Right atrium auricular region (tissue), 2 donors: ENCODE measurements at regions not wholly inside any gene's neighbourhood (a gene's known extent, or its start where the extent isn't known, plus 50 kb on each side); places are given as distances from the start of the nearest gene placed in this dataset.
"Not testable (repeated sequence)": the region's sequence is repeated elsewhere in the genome, so short reads cannot be mapped to it uniquely, and the experiment has no call there.

ENCODE experiments used
- DNase-seq: peaks from one replicate; pipeline ENCODE4 v3.0.0-alpha.2; 2019; ENCODE audit warnings: low spot score
- H3K27ac ChIP-seq, 2 donors: fragments of 200-600 bp; sonication (generic); 1 replicate in 1 of 2; 2 replicates in 1 of 2; pipeline ENCODE4 v1.5.1; 2016 to 2019
- H3K27me3 ChIP-seq, 2 donors: fragments of 200-600 bp; sonication (generic); one replicate each; pipeline versions ENCODE4 v1.5.1 to v1.6.0; 2017 to 2019
- H3K36me3 ChIP-seq: fragments of 200-600 bp; sonication (generic); one replicate; pipeline ENCODE4 v1.5.1; 2016
- H3K4me1 ChIP-seq, 2 donors: fragments of 200-600 bp; sonication (generic); one replicate each; pipeline versions ENCODE4 v1.5.1 to v1.6.0; 2017 to 2019
- H3K4me3 ChIP-seq, 2 donors: fragments of 200-600 bp; sonication (generic); 1 replicate in 1 of 2; 2 replicates in 1 of 2; pipeline ENCODE4 v1.5.1; 2017 to 2019; ENCODE audit warnings: mild to moderate bottlenecking in 1 of 2, moderate library complexity in 1 of 2
- H3K9me3 ChIP-seq, 2 donors: fragments of 200-600 bp; sonication (generic); one replicate each; pipeline ENCODE4 v1.5.1; 2019
- CTCF ChIP-seq, 2 donors: fragments of 200-600 bp; sonication (generic); IDR thresholded peaks; one replicate each; pipeline ENCODE4 v1.5.1; 2019; ENCODE audit warnings: antibody characterized with exemption in 2 of 2

DNA sequence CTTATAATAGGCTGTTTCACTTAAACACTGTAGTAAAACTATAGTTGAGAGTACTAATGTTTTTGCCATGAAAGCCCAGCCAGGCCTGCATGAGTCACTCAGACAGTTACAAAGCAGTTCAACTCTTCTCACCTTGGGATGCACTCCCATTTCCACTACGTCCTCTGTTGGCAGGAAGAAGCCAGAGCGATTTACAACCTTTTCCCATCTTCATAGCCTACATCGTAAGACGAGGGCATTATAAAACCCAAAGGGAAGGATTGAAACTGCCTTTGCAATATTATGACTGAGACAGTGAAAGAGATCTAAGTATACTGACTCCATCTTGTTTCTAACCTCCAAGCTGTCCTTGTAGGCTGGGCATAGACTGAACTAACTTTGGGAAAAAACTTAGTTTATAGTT, 71.8 kb upstream of the CSF1 start:
- peak; percentile 42 for DNase-seq
- TF ChIP-seq CTCF (IDR thresholded peaks at IDR 0.05), result no peak
- no peaks in the 10 kb centered on the region for H3K4me1 ChIP-seq
- no peak overlapping the region for H3K4me3 ChIP-seq
- no peaks in the 10 kb centered on the region for H3K9me3 ChIP-seq
- no peaks in the 10 kb centered on the region for H3K36me3 ChIP-seq
- no peaks in the 10 kb centered on the region for H3K27me3 ChIP-seq
- no peak overlapping the region for H3K27ac ChIP-seq

- TF ChIP-seq CTCF (IDR thresholded peaks at IDR 0.05), result no peak
- H3K36me3 ChIP-seq, result no peaks in the 10 kb centered on the region
- H3K27ac ChIP-seq, result no peak overlapping the region
- peak; percentile 28 for DNase-seq
- no peaks in the 10 kb centered on the region for H3K4me1 ChIP-seq
- no peak overlapping the region for H3K4me3 ChIP-seq
- H3K9me3 ChIP-seq, result no peaks in the 10 kb centered on the region
- H3K27me3 ChIP-seq, result no peaks in the 10 kb centered on the region
Measured at GRCh38 chr1:109837852-109838570, 72.6 kb upstream of the CSF1 start.

DNA sequence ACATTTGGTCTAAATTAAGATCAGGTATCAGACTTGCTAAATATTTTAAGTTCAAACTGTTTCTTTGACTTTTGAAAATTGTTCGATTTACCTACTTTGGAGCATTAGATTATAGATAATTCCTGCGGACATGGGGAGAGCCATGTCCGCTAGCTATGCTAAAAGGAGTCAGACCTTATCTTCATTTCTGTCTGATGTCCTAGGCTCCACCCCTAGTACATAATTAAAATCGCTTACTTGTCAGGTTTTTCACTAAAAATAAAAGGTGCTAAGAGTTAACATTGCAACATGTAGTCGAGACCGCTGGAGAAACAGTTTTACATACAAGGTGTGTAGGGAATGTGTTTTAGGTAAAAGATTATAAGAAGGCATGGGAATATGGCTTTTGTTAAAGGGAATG, 71.9 kb upstream of the EPS8L3 start:
- H3K27me3 ChIP-seq, H3K27ac ChIP-seq, H3K4me3 ChIP-seq: not testable (repeated sequence)

GRCh38 chr1:109834951-109835350, 71.2 kb upstream of the EPS8L3 start:
- Histone ChIP-seq H3K36me3 (no peaks in the 10 kb centered on the region), H3K27me3 (no peaks in the 10 kb centered on the region), H3K4me3 (no peak overlapping the region), H3K9me3 (no peaks in the 10 kb centered on the region), H3K4me1 (no peaks in the 10 kb centered on the region), H3K27ac (no peak overlapping the region)
- no peak for DNase-seq
- TF ChIP-seq CTCF (IDR thresholded peaks at IDR 0.05), result no peak

More for the DNA sequence above, 71.9 kb upstream of the EPS8L3 start:
- not testable (repeated sequence) for H3K4me1 ChIP-seq, H3K36me3 ChIP-seq, H3K9me3 ChIP-seq, DNase-seq

DNA sequence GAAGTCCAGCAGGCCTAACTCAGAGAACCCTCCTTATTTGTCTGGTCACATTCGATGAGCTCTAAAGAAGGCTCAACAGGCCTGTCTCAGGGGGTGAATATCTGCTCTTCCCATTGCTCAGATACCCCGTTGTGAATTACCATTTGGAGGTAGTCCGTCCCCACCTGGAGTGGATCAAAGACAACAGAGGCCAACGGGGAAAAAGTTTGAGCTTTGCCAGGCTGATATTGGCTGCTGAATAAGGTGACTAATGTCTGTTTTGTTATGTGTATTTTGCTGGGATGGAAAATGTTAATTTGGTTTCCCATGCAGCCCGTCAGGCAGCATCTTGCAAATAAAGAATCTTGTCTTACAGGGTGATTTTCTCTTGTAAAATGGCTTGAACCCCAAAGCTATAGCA, 69.2 kb upstream of the EPS8L3 start:
- H3K4me1 ChIP-seq, result no peaks in the 10 kb centered on the region
- H3K27ac ChIP-seq, result no peak overlapping the region
- no peaks in the 10 kb centered on the region for H3K36me3 ChIP-seq
- H3K27me3 ChIP-seq, result no peaks in the 10 kb centered on the region
- TF ChIP-seq CTCF (IDR thresholded peaks at IDR 0.05), result no peak
- H3K4me3 ChIP-seq, result no peak overlapping the region
- DNase-seq, result peak; percentile 11
- no peaks in the 10 kb centered on the region for H3K9me3 ChIP-seq

DNA sequence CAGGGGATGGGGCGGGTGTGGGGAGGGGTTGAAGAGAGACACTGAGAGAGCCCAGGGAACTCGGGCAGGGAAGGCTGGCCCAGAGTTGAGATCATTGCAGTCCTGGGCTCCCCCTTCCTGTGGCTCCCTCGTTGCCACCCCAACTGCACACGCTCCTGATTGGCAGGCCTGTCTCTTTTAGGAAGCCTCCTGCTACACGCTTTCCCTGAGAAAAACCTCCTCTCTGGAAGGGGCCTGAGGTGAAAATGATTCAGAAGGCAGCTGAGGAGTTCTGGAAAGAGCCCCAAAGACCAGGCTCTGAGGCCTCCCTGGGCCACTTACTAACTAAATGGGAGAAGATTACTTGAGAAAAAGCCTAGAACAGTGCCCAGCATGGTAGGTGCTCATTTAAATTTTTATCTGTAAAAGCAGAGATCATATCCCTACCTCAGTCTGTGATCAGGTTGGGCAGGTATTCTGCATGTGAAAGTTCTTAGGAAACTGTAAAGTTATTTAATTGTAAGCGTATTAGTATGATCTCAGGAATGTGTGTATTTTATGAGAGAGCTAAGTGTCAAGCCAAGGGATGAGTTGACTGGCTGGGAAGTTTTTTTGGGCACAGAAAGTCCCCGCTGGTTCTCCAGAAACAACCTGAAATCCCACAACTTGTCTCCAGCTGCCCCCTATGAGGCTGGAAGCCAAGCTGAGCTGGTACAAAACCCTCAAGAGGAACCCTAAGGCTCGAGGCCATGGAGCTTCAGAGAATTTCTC, 65.2 kb upstream of the EPS8L3 start:
- no peaks in the 10 kb centered on the region for H3K27me3 ChIP-seq

More for the DNA sequence above, 65.2 kb upstream of the EPS8L3 start:
- DNase-seq, result peak; percentile 52
- Histone ChIP-seq H3K27ac (no peak overlapping the region), H3K4me1 (peaks cover 0 to 28% of the 10 kb centered on the region in 2 donors), H3K36me3 (no peaks in the 10 kb centered on the region), H3K4me3 (no peak overlapping the region), H3K9me3 (no peaks in the 10 kb centered on the region)
- TF ChIP-seq CTCF (IDR thresholded peaks at IDR 0.05), result no peak
